Adrenal gland (tissue), 5 donors: ENCODE measurements at regions not wholly inside any gene's neighbourhood (a gene's known extent, or its start where the extent isn't known, plus 50 kb on each side); places are given as distances from the start of the nearest gene placed in this dataset.

Experiments used
- CTCF ChIP-seq, 6 experiments: fragments of 450-650 bp in 4 of 6; fragments of 200-600 bp in 2 of 6; sonication (generic) in 1 of 6; IDR thresholded peaks; 1 replicate in 5 of 6; 2 replicates in 1 of 6; pipeline versions ENCODE4 v1.5.1 to v1.8.0; 2016 to 2021; ENCODE audit warnings: antibody characterized with exemption in 6 of 6, mild to moderate bottlenecking in 2 of 6, moderate library complexity in 1 of 6
- POLR2A ChIP-seq, 2 donors: fragments of 450-650 bp; IDR thresholded peaks; one replicate each; pipeline ENCODE4 v1.6.1; 2017; ENCODE audit warnings: antibody characterized with exemption in 2 of 2, mild to moderate bottlenecking in 2 of 2, moderate library complexity in 1 of 2
- donor health status: DM: no; HTN: no; CAD: no.

- no peak for TF ChIP-seq POLR2A (IDR thresholded peaks at IDR 0.05)
- TF ChIP-seq CTCF (IDR thresholded peaks at IDR 0.05): no peak
These were observed 65.6 kb upstream of the SEMA6A start for GRCh38 chr5:116640236-116640635.
